ENCODE measurements at regions not wholly inside any gene's neighbourhood (a gene's known extent, or its start where the extent isn't known, plus 50 kb on each side); places are given as distances from the start of the nearest gene placed in this dataset.

DNA sequence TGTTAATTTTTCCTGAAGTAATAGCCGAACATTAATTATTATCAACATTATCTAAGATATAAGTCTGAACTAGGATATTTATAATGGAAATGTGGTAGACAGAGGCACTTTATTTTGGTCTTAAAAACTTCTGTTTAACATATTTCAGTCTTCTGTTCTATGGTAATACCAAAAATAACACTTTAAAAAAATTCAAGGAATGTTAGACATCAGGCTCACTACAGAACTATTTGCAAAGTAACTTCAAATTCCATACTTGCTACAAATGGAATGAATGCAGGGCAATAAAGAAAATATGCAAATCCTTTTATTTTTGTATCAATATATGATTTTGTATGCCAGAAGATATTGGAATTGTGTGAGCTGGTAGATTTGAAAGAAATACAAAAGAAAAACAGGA, 345.5 kb upstream of the DSEL start:
- no peak for TF ChIP-seq EZH2 (IDR thresholded peaks at IDR 0.05; ENCODE audit: low read length, missing control alignments)
- TF ChIP-seq, protein P1, sequence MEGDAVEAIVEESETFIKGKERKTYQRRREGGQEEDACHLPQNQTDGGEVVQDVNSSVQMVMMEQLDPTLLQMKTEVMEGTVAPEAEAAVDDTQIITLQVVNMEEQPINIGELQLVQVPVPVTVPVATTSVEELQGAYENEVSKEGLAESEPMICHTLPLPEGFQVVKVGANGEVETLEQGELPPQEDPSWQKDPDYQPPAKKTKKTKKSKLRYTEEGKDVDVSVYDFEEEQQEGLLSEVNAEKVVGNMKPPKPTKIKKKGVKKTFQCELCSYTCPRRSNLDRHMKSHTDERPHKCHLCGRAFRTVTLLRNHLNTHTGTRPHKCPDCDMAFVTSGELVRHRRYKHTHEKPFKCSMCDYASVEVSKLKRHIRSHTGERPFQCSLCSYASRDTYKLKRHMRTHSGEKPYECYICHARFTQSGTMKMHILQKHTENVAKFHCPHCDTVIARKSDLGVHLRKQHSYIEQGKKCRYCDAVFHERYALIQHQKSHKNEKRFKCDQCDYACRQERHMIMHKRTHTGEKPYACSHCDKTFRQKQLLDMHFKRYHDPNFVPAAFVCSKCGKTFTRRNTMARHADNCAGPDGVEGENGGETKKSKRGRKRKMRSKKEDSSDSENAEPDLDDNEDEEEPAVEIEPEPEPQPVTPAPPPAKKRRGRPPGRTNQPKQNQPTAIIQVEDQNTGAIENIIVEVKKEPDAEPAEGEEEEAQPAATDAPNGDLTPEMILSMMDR (conservative IDR thresholded peaks at IDR 0.05 in 1 of 2, IDR thresholded peaks at IDR 0.05 in 1 of 2; ENCODE audit: low read depth in 1 of 2, low read length in 2 of 2), result no peak
- H3K27me3 ChIP-seq (ENCODE audit: control insufficient read depth, insufficient read depth, low read length), result no peaks in the 10 kb centered on the region
- no peak overlapping the region for H3K9ac ChIP-seq (ENCODE audit: insufficient read depth, low read length)
- H4K20me1 ChIP-seq (ENCODE audit: control insufficient read depth, extremely low read depth, insufficient read depth, low read length), result no peaks in the 10 kb centered on the region
- no peak overlapping the region for H3K27ac ChIP-seq (ENCODE audit: insufficient read depth, low read length)
- H3K79me2 ChIP-seq (ENCODE audit: control insufficient read depth, insufficient read depth, low read length), result no peaks in the 10 kb centered on the region
- peak overlapping the region; percentile 15 for H3K4me2 ChIP-seq (ENCODE audit: extremely low read depth, insufficient read depth, low read length)
- DNase-seq (ENCODE audit: low read depth in 2 of 2), result peak in 1 of 2 donors; percentile 69
- no peak overlapping the region for H3K4me3 ChIP-seq (replicated peaks in 1 of 4; ENCODE audit: control extremely low read depth in 1 of 4, insufficient read depth in 1 of 4, low read depth in 3 of 4, low read length in 4 of 4)
- H2AFZ ChIP-seq (ENCODE audit: low read length), result no peak overlapping the region
- no peaks in the 10 kb centered on the region for H3K9me3 ChIP-seq (ENCODE audit: control insufficient read depth, insufficient read depth, low read depth, low read length)
- H3K36me3 ChIP-seq (ENCODE audit: control insufficient read depth, insufficient read depth, low read length), result no peaks in the 10 kb centered on the region
- peaks cover 5% of the 10 kb centered on the region for H3K4me1 ChIP-seq (ENCODE audit: control insufficient read depth, extremely low read depth, insufficient read depth, low read length)

DNA sequence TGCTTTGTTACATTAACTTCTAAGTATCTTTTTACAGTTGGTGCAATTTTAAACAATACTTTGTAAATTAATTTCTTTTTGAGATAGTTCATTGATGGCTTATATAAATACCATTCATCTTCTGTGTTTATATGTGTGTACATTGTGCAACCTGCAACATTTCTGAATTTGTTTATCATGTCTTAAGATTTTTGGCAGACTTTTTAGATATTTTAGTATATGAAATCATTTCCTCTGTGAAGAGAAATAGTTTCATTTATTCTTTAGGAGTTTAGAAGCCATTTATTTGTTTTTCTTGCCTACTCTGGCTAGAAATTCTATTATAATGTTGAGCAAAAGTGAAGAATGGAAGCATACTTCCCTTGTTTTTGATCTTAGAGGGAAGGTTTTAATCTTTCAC, 337.8 kb upstream of the DSEL start:
- peak in 1 of 2 donors; percentile 34 for DNase-seq (ENCODE audit: low read depth in 2 of 2)

DNA sequence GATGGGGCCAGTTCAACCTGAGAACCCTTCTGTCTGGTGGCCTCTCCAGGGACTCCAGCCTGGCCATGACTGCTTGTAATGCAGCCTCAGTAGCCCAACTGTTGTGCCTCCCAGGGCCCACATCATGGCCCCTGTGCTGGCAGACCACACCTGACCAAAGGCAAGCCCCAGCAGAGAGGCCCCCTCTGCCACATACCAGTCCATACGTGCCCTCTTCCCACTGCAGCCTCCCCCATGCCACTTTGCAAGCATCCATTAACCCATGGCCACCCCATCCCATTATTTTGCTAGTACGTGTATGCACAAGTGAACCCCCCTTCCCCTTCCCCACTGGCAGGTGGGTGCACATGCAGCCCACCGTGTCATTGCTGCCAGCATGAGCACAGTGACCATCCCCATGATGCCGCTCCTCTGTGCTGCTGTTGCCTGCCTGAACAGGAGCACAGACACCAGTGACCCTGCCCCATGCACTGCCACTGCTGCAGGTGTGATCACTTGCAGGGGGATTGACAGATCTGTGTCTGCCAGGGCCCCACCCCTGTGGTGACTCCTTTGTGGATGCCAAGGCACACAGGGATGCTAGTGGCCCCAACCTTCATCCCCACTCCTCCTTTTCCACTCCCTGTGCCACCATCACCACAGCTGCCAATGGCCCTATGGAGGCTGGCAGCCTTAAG, 330.0 kb upstream of the DSEL start:
- DNase-seq (ENCODE audit: low read depth in 2 of 2), result no peak
- TF ChIP-seq, protein P1 (conservative IDR thresholded peaks at IDR 0.05 in 1 of 2, IDR thresholded peaks at IDR 0.05 in 1 of 2; ENCODE audit: low read depth in 1 of 2, low read length in 2 of 2), result no peak
- TF ChIP-seq EZH2 (IDR thresholded peaks at IDR 0.05; ENCODE audit: low read length, missing control alignments), result no peak
- H3K4me1 ChIP-seq (ENCODE audit: control insufficient read depth, extremely low read depth, insufficient read depth, low read length), result no peaks in the 10 kb centered on the region
- H3K27ac ChIP-seq (ENCODE audit: insufficient read depth, low read length), result no peak overlapping the region
- H3K4me2 ChIP-seq (ENCODE audit: extremely low read depth, insufficient read depth, low read length), result no peak overlapping the region
- no peaks in the 10 kb centered on the region for H3K27me3 ChIP-seq (ENCODE audit: control insufficient read depth, insufficient read depth, low read length)
- no peaks in the 10 kb centered on the region for H3K36me3 ChIP-seq (ENCODE audit: control insufficient read depth, insufficient read depth, low read length)
- no peak overlapping the region for H3K4me3 ChIP-seq (replicated peaks in 1 of 4; ENCODE audit: control extremely low read depth in 1 of 4, insufficient read depth in 1 of 4, low read depth in 3 of 4, low read length in 4 of 4)
- no peak overlapping the region for H2AFZ ChIP-seq (ENCODE audit: low read length)
- H3K9ac ChIP-seq (ENCODE audit: insufficient read depth, low read length), result no peak overlapping the region
- no peaks in the 10 kb centered on the region for H3K79me2 ChIP-seq (ENCODE audit: control insufficient read depth, insufficient read depth, low read length)
- no peaks in the 10 kb centered on the region for H3K9me3 ChIP-seq (ENCODE audit: control insufficient read depth, insufficient read depth, low read depth, low read length)
- H4K20me1 ChIP-seq (ENCODE audit: control insufficient read depth, extremely low read depth, insufficient read depth, low read length), result no peaks in the 10 kb centered on the region

More for the DNA sequence above, 337.8 kb upstream of the DSEL start:
- Histone ChIP-seq H3K27me3 (ENCODE audit: control insufficient read depth, insufficient read depth, low read length) (no peaks in the 10 kb centered on the region), H3K9me3 (ENCODE audit: control insufficient read depth, insufficient read depth, low read depth, low read length) (no peaks in the 10 kb centered on the region), H3K4me1 (ENCODE audit: control insufficient read depth, extremely low read depth, insufficient read depth, low read length) (peaks cover 3% of the 10 kb centered on the region), H2AFZ (ENCODE audit: low read length) (peak overlapping the region; percentile 24), H3K4me3 (replicated peaks in 1 of 4; ENCODE audit: control extremely low read depth in 1 of 4, insufficient read depth in 1 of 4, low read depth in 3 of 4, low read length in 4 of 4) (no peak overlapping the region), H3K9ac (ENCODE audit: insufficient read depth, low read length) (no peak overlapping the region), H3K4me2 (ENCODE audit: extremely low read depth, insufficient read depth, low read length) (no peak overlapping the region), H3K27ac (ENCODE audit: insufficient read depth, low read length) (no peak overlapping the region), H3K79me2 (ENCODE audit: control insufficient read depth, insufficient read depth, low read length) (no peaks in the 10 kb centered on the region), H4K20me1 (ENCODE audit: control insufficient read depth, extremely low read depth, insufficient read depth, low read length) (no peaks in the 10 kb centered on the region), H3K36me3 (ENCODE audit: control insufficient read depth, insufficient read depth, low read length) (no peaks in the 10 kb centered on the region)
- no peak for TF ChIP-seq EZH2 (IDR thresholded peaks at IDR 0.05; ENCODE audit: low read length, missing control alignments)
- TF ChIP-seq, protein P1 (conservative IDR thresholded peaks at IDR 0.05 in 1 of 2, IDR thresholded peaks at IDR 0.05 in 1 of 2; ENCODE audit: low read depth in 1 of 2, low read length in 2 of 2), result no peak
